GM12878 (cell line): ENCODE measurements at regions not wholly inside any gene's neighbourhood (a gene's known extent, or its start where the extent isn't known, plus 50 kb on each side); places are given as distances from the start of the nearest gene placed in this dataset.

Source experiments
- ATAC-seq: fragments of 200-7000 bp; cut with Tn5 transposase; 3 replicates; pipeline ENCODE4 v1.9.1; 2020; ENCODE audit warnings: mild to moderate bottlenecking, moderate library complexity
- BruUV-seq: library from RNA; stranded (reverse); fragments of 400-500 nt; replicated peaks from 2 replicates; lab custom pipeline; 2021; lab: Mats Ljungman, UMichigan
- CTCF ChIA-PET: fragments of 300-600 bp; sonication (Branson Sonifier 250); formaldehyde crosslinking; extraction: SDS; loops from one replicate; lab custom pipeline; 2021; ENCODE audit warnings: inconsistent platforms; lab: Yijun Ruan, JAX
- POLR2A ChIA-PET: fragments of 350-600 bp; formaldehyde crosslinking; extraction: SDS; loops from one replicate; lab custom pipeline; 2021; ENCODE audit warnings: inconsistent platforms; lab: Charles Lee
- RAD21 ChIA-PET: fragments of 300-600 bp; sonication (Branson Sonifier 250); formaldehyde crosslinking; loops from one replicate; lab custom pipeline; 2023; ENCODE audit warnings: antibody characterized with exemption; ENCODE audit not compliant: unreplicated experiment; lab: Charles Lee
- SMC1A ChIA-PET: fragments of 300-600 bp; sonication (Branson Sonifier 250); formaldehyde crosslinking; loops from one replicate; lab custom pipeline; 2023; ENCODE audit not compliant: unreplicated experiment, uncharacterized antibody; lab: Charles Lee
- DNase-seq: peaks from one replicate; pipeline ENCODE4 v3.0.0-alpha.2; 2011; ENCODE audit warnings: low read depth, low spot score
- FAIRE-seq: peaks from 3 replicates; lab custom pipeline; 2011; peaks lifted over from hg19 to GRCh38; lab: Jason Lieb, UNC
- H2AFZ ChIP-seq: 2 replicates; pipeline ENCODE4 v1.6.0; 2011; ENCODE audit warnings: low read depth, low read length, control low read depth; ENCODE audit not compliant: control insufficient read depth
- H3K27ac ChIP-seq: 2 replicates; pipeline ENCODE4 v1.5.1; 2011; ENCODE audit warnings: control low read depth; ENCODE audit not compliant: control insufficient read depth, insufficient read depth
- H3K27me3 ChIP-seq, 2 experiments: replicated peaks in 1 of 2; 2 replicates each; pipeline versions ENCODE4 v1.6.0 to v1.6.1; 2011; ENCODE audit warnings: low read length in 1 of 2; ENCODE audit not compliant: control insufficient read depth in 2 of 2, insufficient read depth in 2 of 2
- H3K36me3 ChIP-seq, 2 experiments: 2 replicates each; pipeline ENCODE4 v1.5.1; 2011; ENCODE audit warnings: low read length in 1 of 2; ENCODE audit not compliant: control insufficient read depth in 2 of 2, insufficient read depth in 2 of 2
- H3K4me1 ChIP-seq: 2 replicates; pipeline ENCODE4 v1.6.1; 2011; ENCODE audit warnings: mild to moderate bottlenecking, low read length, moderate library complexity, mixed read lengths; ENCODE audit not compliant: control insufficient read depth, insufficient read depth
- H3K4me2 ChIP-seq: 2 replicates; pipeline ENCODE4 v1.6.0; 2011; ENCODE audit warnings: control low read depth; ENCODE audit not compliant: control insufficient read depth, insufficient read depth
- H3K4me3 ChIP-seq: fragments of 200-600 bp; sonication (generic); 2 replicates; pipeline ENCODE4 v1.5.1; 2016
- H3K79me2 ChIP-seq: 2 replicates; pipeline ENCODE4 v1.6.0; 2011; ENCODE audit warnings: low read length; ENCODE audit not compliant: control insufficient read depth, insufficient read depth
- H3K9ac ChIP-seq: 2 replicates; pipeline ENCODE4 v1.8.0; 2011; ENCODE audit warnings: low read length, control low read depth, mixed read lengths; ENCODE audit not compliant: control insufficient read depth, insufficient read depth
- H3K9me3 ChIP-seq: replicated peaks from 3 replicates; pipeline ENCODE4 v1.5.1; 2011; ENCODE audit warnings: mild to moderate bottlenecking, low read length; ENCODE audit not compliant: control insufficient read depth, insufficient read depth
- H4K20me1 ChIP-seq: 2 replicates; pipeline ENCODE4 v1.6.0; 2011; ENCODE audit not compliant: control insufficient read depth, insufficient read depth
- ASH2L ChIP-seq: fragments of 300-600, 200-600 bp; sonication (generic); IDR thresholded peaks from 2 replicates; pipeline ENCODE4 v1.6.1; 2017; ENCODE audit warnings: low read depth, mild to moderate bottlenecking, borderline replicate concordance
- ETV6 ChIP-seq, 2 experiments: fragments of 450-650 bp in 1 of 2; IDR thresholded peaks in 1 of 2; conservative IDR thresholded peaks in 1 of 2; 2 replicates each; pipeline ENCODE4 v1.6.1; 2014; ENCODE audit warnings: antibody characterized with exemption in 1 of 2, borderline replicate concordance in 1 of 2, low read depth in 1 of 2, mild to moderate bottlenecking in 1 of 2, moderate library complexity in 1 of 2
- NFXL1 ChIP-seq: fragments of 450-650 bp; IDR thresholded peaks from 2 replicates; pipeline ENCODE4 v1.6.1; 2017; ENCODE audit warnings: antibody characterized with exemption, mild to moderate bottlenecking, borderline replicate concordance
- NFYB ChIP-seq: IDR thresholded peaks from 2 replicates; pipeline ENCODE4 v1.6.1; 2011; ENCODE audit warnings: low read depth, mild to moderate bottlenecking, low read length, improper control_type of control experiment, moderate library complexity; ENCODE audit not compliant: insufficient read depth
- NKRF ChIP-seq: fragments of 450-650 bp; conservative IDR thresholded peaks from 2 replicates; pipeline ENCODE4 v1.6.1; 2017; ENCODE audit warnings: mild to moderate bottlenecking, moderate library complexity
- TCF3 ChIP-seq: IDR thresholded peaks from 2 replicates; pipeline ENCODE4 v1.6.1; 2012; ENCODE audit warnings: low read depth, mild to moderate bottlenecking, low read length, borderline replicate concordance; ENCODE audit not compliant: insufficient read depth
- TCF7 ChIP-seq: IDR thresholded peaks from 2 replicates; pipeline ENCODE4 v1.6.1; 2014; ENCODE audit warnings: antibody characterized with exemption, borderline replicate concordance
- ZBED1 ChIP-seq: IDR thresholded peaks from 2 replicates; pipeline ENCODE4 v1.6.1; 2016; ENCODE audit warnings: borderline replicate concordance
- WGBS: methylation state at CpG from one replicate; pipeline ENCODE4 v1.1.6; 2016; ENCODE audit warnings: low lambda C conversion rate; ENCODE audit not compliant: insufficient replicate concordance, insufficient coverage; ENCODE audit errors: missing lambda C conversion rate; 5-methylcytosine and 5-hydroxymethylcytosine counted together
- in situ Hi-C: fragments of 300-500 bp; cut with MboI; formaldehyde crosslinking; loops from 9 replicates; pipeline ENCODE4 v1.14.3; 2018; ENCODE audit warnings: mixed read lengths
- intact Hi-C: fragments of 100-400 bp; cut with micrococcal nuclease; formaldehyde crosslinking; loops from one replicate; pipeline ENCODE4 v1.14.2; 2022; ENCODE audit not compliant: unreplicated experiment
- TF ChIP-seq, protein P1 (sequence below): fragments of 450-650 bp; IDR thresholded peaks from 2 replicates; pipeline ENCODE4 v1.6.1; 2018; ENCODE audit warnings: borderline replicate concordance, mild to moderate bottlenecking; ENCODE audit not compliant: partially characterized antibody

- no peak for TF ChIP-seq ZBED1
- TF ChIP-seq NFXL1, result no peak
- TF ChIP-seq ASH2L, result no peak
- TF ChIP-seq NFYB, result no peak
- TF ChIP-seq TCF7, result no peak
- no peak for TF ChIP-seq NKRF
- TF ChIP-seq TCF3, result no peak
- TF ChIP-seq ETV6 (conservative IDR thresholded peaks at IDR 0.05 in 1 of 2, IDR thresholded peaks at IDR 0.05 in 1 of 2; ENCODE audit: borderline replicate concordance in 1 of 2, low read depth in 1 of 2), result no peak
These were observed 837.3 kb upstream of the SOX9 start (continued) for GRCh38 chr17:71283486-71283885.

DNA sequence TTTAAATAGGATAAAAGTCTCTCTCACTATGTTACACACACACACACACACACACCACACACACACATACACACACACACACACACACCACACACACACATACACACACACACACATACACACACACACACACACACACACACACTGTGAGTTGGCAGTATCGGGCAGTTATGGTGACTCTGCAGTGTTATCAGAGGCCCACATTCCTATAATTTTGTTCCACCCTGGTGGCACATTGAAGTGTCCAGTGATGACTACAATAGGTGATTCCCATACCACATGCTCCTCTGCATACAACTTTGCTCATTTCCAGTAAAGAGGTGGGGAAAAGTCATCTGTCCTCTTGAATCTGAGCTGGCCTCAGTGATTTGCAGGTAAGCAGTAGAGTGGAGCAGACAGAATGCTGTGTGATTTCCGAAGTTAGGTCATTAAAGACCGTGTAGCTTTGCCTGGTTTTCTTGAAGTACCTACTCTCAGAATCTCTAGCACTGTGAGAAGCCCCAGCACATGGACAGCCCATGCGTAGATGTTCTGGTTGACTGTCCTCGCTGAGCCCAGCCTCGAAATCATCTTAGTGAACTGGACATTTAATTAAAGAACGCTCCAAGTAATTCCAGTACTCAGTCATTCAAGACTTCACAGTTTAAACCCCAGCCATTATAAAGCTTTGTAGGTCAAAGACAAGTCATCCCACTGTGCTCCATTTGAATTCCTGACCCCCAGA is 836.6 kb upstream of the SOX9 start:
- Histone ChIP-seq H3K9me3 (no peaks in the 10 kb centered on the region; the same call in 2 of the 3 replicates), H3K4me1 (no peaks in the 10 kb centered on the region), H3K36me3 (no peaks in the 10 kb centered on the region), H4K20me1 (no peaks in the 10 kb centered on the region), H3K27me3 (no peaks in the 10 kb centered on the region), H3K4me2 (no peak overlapping the region), H2AFZ (no peak overlapping the region), H3K9ac (no peak overlapping the region), H3K79me2 (no peaks in the 10 kb centered on the region), H3K27ac (no peak overlapping the region), H3K4me3 (no peak overlapping the region)
- TF ChIP-seq, protein P1, sequence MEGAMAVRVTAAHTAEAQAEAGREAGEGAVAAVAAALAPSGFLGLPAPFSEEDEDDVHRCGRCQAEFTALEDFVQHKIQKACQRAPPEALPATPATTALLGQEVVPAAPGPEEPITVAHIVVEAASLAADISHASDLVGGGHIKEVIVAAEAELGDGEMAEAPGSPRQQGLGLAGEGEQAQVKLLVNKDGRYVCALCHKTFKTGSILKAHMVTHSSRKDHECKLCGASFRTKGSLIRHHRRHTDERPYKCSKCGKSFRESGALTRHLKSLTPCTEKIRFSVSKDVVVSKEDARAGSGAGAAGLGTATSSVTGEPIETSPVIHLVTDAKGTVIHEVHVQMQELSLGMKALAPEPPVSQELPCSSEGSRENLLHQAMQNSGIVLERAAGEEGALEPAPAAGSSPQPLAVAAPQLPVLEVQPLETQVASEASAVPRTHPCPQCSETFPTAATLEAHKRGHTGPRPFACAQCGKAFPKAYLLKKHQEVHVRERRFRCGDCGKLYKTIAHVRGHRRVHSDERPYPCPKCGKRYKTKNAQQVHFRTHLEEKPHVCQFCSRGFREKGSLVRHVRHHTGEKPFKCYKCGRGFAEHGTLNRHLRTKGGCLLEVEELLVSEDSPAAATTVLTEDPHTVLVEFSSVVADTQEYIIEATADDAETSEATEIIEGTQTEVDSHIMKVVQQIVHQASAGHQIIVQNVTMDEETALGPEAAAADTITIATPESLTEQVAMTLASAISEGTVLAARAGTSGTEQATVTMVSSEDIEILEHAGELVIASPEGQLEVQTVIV, result no peak
- intact Hi-C loops (no loop called here), in situ Hi-C loops (no loop called here)
- CTCF ChIA-PET, result no interaction called here
- no peak for FAIRE-seq
- POLR2A ChIA-PET, result no interaction called here
- RAD21 ChIA-PET, result no interaction called here
- SMC1A ChIA-PET, result interaction anchor here (1.1 kb wide), 1 partner anchor 15 kb away, joined by 3 read pairs; no protein-coding TSS in a partner anchor
- ATAC-seq, result no peak
- WGBS, result 33% methylated on average over 7 of the region's 7 CpGs
- DNase-seq, result no peak
- no TSS peak for BruUV-seq
